WERI-Rb-1 (cell line): ENCODE measurements at regions not wholly inside any gene's neighbourhood (a gene's known extent, or its start where the extent isn't known, plus 50 kb on each side); places are given as distances from the start of the nearest gene placed in this dataset.

Experiments
- DNase-seq: peaks from one replicate; pipeline ENCODE4 v3.0.0-alpha.2; 2020
- H3K27ac ChIP-seq: fragments of 250-450 bp; sonication (Bioruptor Pico); 2 replicates; pipeline ENCODE4 v1.5.1; 2020; ENCODE audit warnings: mild to moderate bottlenecking, moderate library complexity
- H3K27me3 ChIP-seq: fragments of 250-450 bp; sonication (Bioruptor Pico); 2 replicates; pipeline ENCODE4 v1.5.1; 2021; ENCODE audit warnings: mild to moderate bottlenecking, low read depth, moderate library complexity; ENCODE audit not compliant: insufficient read depth, severe bottlenecking
- H3K36me3 ChIP-seq: fragments of 250-450 bp; sonication (Bioruptor Pico); 2 replicates; pipeline ENCODE4 v1.5.1; 2020; ENCODE audit warnings: mild to moderate bottlenecking, moderate library complexity
- H3K4me3 ChIP-seq: 2 replicates; pipeline ENCODE4 v1.5.1; 2011; ENCODE audit warnings: low read depth, mild to moderate bottlenecking, control low read depth, low read length
- H3K9me3 ChIP-seq: fragments of 250-450 bp; sonication (Bioruptor Pico); 2 replicates; pipeline ENCODE4 v1.5.1; 2021; ENCODE audit warnings: mild to moderate bottlenecking, moderate library complexity; ENCODE audit not compliant: severe bottlenecking
- CTCF ChIP-seq: IDR thresholded peaks from 2 replicates; pipeline ENCODE4 v1.5.1; 2011; ENCODE audit warnings: low read depth, mild to moderate bottlenecking, control low read depth, inconsistent platforms, low read length

- H3K9me3 ChIP-seq, result no peaks in the 10 kb centered on the region
- no peaks in the 10 kb centered on the region for H3K27me3 ChIP-seq
- no peak for TF ChIP-seq CTCF
- no peaks in the 10 kb centered on the region for H3K36me3 ChIP-seq
- H3K4me3 ChIP-seq, result no peak overlapping the region
- DNase-seq, result no peak
- peak overlapping the region; percentile 54 for H3K27ac ChIP-seq
Measured at GRCh38 chr11:27200779-27201453, 160.3 kb downstream of the BBOX1 start.

- Histone ChIP-seq H3K27me3 (no peaks in the 10 kb centered on the region), H3K36me3 (no peaks in the 10 kb centered on the region), H3K4me3 (no peak overlapping the region), H3K9me3 (no peaks in the 10 kb centered on the region), H3K27ac (no peak overlapping the region)
- no peak for DNase-seq
- no peak for TF ChIP-seq CTCF
Measured at GRCh38 chr11:27196203-27196897, 155.7 kb downstream of the BBOX1 start.

- no peak for TF ChIP-seq CTCF
- Histone ChIP-seq H3K4me3 (no peak overlapping the region), H3K36me3 (no peaks in the 10 kb centered on the region), H3K27ac (no peak overlapping the region), H3K9me3 (no peaks in the 10 kb centered on the region), H3K27me3 (no peaks in the 10 kb centered on the region)
- DNase-seq, result no peak
Measured at GRCh38 chr11:27195837-27196202, 155.2 kb downstream of the BBOX1 start.

GRCh38 chr11:27194976-27195375, 154.4 kb downstream of the BBOX1 start:
- H3K27ac ChIP-seq, result no peak overlapping the region
- TF ChIP-seq CTCF, result no peak

GRCh38 chr11:27193434-27194225, 153.0 kb downstream of the BBOX1 start:
- no peak for TF ChIP-seq CTCF
- no peaks in the 10 kb centered on the region for H3K27me3 ChIP-seq
- no peak overlapping the region for H3K4me3 ChIP-seq
- no peak overlapping the region for H3K27ac ChIP-seq
- H3K36me3 ChIP-seq, result no peaks in the 10 kb centered on the region
- DNase-seq, result no peak
- H3K9me3 ChIP-seq, result no peaks in the 10 kb centered on the region

More at GRCh38 chr11:27194976-27195375, 154.4 kb downstream of the BBOX1 start:
- Histone ChIP-seq H3K9me3 (no peaks in the 10 kb centered on the region), H3K36me3 (no peaks in the 10 kb centered on the region), H3K4me3 (no peak overlapping the region), H3K27me3 (no peaks in the 10 kb centered on the region)
- DNase-seq, result no peak
